ENCODE measurements at regions not wholly inside any gene's neighbourhood (a gene's known extent, or its start where the extent isn't known, plus 50 kb on each side); places are given as distances from the start of the nearest gene placed in this dataset.
A peak's percentile ranks its signal among the peaks of the same experiment; 100 is the strongest.

GRCh38 chr1:234958706-234959657, 169.7 kb downstream of the TOMM20 start:
- intact Hi-C loops (cut with DNase I; ENCODE audit: low total_unique reads), result no loop called here
- DNase-seq, result no peak
- WGBS, 2 donors (ENCODE audit: low coverage in 1 of 2), result 47 to 53% methylated on average over 4 to 21 of the region's 21 CpGs
- no peaks in the 10 kb centered on the region for H3K27me3 ChIP-seq
- no peaks in the 10 kb centered on the region for H3K9me3 ChIP-seq
- no peak overlapping the region for H3K4me3 ChIP-seq
- peaks cover 57 to 96% (median 92%) of the 10 kb centered on the region in 4 donors for H3K4me1 ChIP-seq
- TF ChIP-seq POLR2AphosphoS5 (IDR thresholded peaks at IDR 0.05) (no peak), EP300 (IDR thresholded peaks at IDR 0.05; ENCODE audit: low read depth) (no peak), POLR2A (IDR thresholded peaks at IDR 0.05) (no peak), CTCF (IDR thresholded peaks at IDR 0.05) (no peak)
- peak overlapping the region; percentile 88 to 94 (median 90) for H3K27ac ChIP-seq
- H3K36me3 ChIP-seq, result no peaks in the 10 kb centered on the region
- in situ Hi-C loops (cut with MboI; ENCODE audit: low pct_ligation_motif_present in 1 of 4, low pct_unique_long_range_greater_than_20kb in 1 of 4, low sequenced_read_pairs in 3 of 4), result no loop called here

- in situ Hi-C loops (cut with MboI; ENCODE audit: low pct_ligation_motif_present in 1 of 4, low pct_unique_long_range_greater_than_20kb in 1 of 4, low sequenced_read_pairs in 3 of 4), result no loop called here
- no peak overlapping the region for H3K4me3 ChIP-seq
- 40 to 77% methylated on average over 1 to 13 of the region's 13 CpGs for WGBS, 2 donors (ENCODE audit: low coverage in 1 of 2)
- no peak for TF ChIP-seq CTCF (IDR thresholded peaks at IDR 0.05)
- no peaks in the 10 kb centered on the region for H3K36me3 ChIP-seq
- no peak for DNase-seq
- peaks cover 49 to 90% (median 85%) of the 10 kb centered on the region in 4 donors for H3K4me1 ChIP-seq
- H3K27ac ChIP-seq, result peak overlapping the region; percentile 88 to 94 (median 90)
- H3K27me3 ChIP-seq, result no peaks in the 10 kb centered on the region
- intact Hi-C loops (cut with DNase I; ENCODE audit: low total_unique reads), result no loop called here
- H3K9me3 ChIP-seq, result no peaks in the 10 kb centered on the region
Measured at GRCh38 chr1:234958066-234958705, 170.5 kb downstream of the TOMM20 start.

GRCh38 chr1:234957330-234958065, 171.1 kb downstream of the TOMM20 start:
- peak; percentile 73 for DNase-seq
- Histone ChIP-seq H3K27me3 (no peaks in the 10 kb centered on the region), H3K9me3 (no peaks in the 10 kb centered on the region), H3K4me1 (peaks cover 43 to 83% (median 78%) of the 10 kb centered on the region in 4 donors), H3K27ac (peak overlapping the region; percentile 88 to 94 (median 90)), H3K4me3 (no peak overlapping the region), H3K36me3 (no peaks in the 10 kb centered on the region)
- WGBS, 2 donors (ENCODE audit: low coverage in 1 of 2), result 13 to 55% methylated on average over 3 to 14 of the region's 14 CpGs
- in situ Hi-C loops (cut with MboI; ENCODE audit: low pct_ligation_motif_present in 1 of 4, low pct_unique_long_range_greater_than_20kb in 1 of 4, low sequenced_read_pairs in 3 of 4) (no loop called here), intact Hi-C loops (cut with DNase I; ENCODE audit: low total_unique reads) (no loop called here)
- TF ChIP-seq CTCF (IDR thresholded peaks at IDR 0.05), result no peak
- peak; percentile 14 to 65 (median 56) for TF ChIP-seq POLR2AphosphoS5 (IDR thresholded peaks at IDR 0.05)

- H3K9me3 ChIP-seq, result no peaks in the 10 kb centered on the region
- no peak for DNase-seq
- H3K4me1 ChIP-seq, result peaks cover 37 to 77% (median 72%) of the 10 kb centered on the region in 4 donors
- no peaks in the 10 kb centered on the region for H3K36me3 ChIP-seq
- WGBS, 2 donors (ENCODE audit: low coverage in 1 of 2), result 46 to 53% methylated on average over 2 to 11 of the region's 11 CpGs
- H3K27ac ChIP-seq, result peak overlapping the region; percentile 88 to 94 (median 90)
- in situ Hi-C loops (cut with MboI; ENCODE audit: low pct_ligation_motif_present in 1 of 4, low pct_unique_long_range_greater_than_20kb in 1 of 4, low sequenced_read_pairs in 3 of 4), result no loop called here
- no peak overlapping the region for H3K4me3 ChIP-seq
- H3K27me3 ChIP-seq, result no peaks in the 10 kb centered on the region
- TF ChIP-seq CTCF (IDR thresholded peaks at IDR 0.05), result no peak
- no peak for TF ChIP-seq POLR2AphosphoS5 (IDR thresholded peaks at IDR 0.05)
- intact Hi-C loops (cut with DNase I; ENCODE audit: low total_unique reads), result no loop called here
Measured at GRCh38 chr1:234956821-234957329, 171.8 kb downstream of the TOMM20 start.

All from transverse colon (tissue), 4 donors.